HG03159 (cell line): ENCODE measurements at regions not wholly inside any gene's neighbourhood (a gene's known extent, or its start where the extent isn't known, plus 50 kb on each side); places are given as distances from the start of the nearest gene placed in this dataset.
"Not testable (repeated sequence)": the region's sequence is repeated elsewhere in the genome, so short reads cannot be mapped to it uniquely, and the experiment has no call there.

Experiments
- ATAC-seq: cut with Tn5 transposase; IDR thresholded peaks from one replicate; pipeline ENCODE4 v1.9.1; 2021; ENCODE audit warnings: mild to moderate bottlenecking, moderate library complexity; ENCODE audit not compliant: unreplicated experiment

DNA sequence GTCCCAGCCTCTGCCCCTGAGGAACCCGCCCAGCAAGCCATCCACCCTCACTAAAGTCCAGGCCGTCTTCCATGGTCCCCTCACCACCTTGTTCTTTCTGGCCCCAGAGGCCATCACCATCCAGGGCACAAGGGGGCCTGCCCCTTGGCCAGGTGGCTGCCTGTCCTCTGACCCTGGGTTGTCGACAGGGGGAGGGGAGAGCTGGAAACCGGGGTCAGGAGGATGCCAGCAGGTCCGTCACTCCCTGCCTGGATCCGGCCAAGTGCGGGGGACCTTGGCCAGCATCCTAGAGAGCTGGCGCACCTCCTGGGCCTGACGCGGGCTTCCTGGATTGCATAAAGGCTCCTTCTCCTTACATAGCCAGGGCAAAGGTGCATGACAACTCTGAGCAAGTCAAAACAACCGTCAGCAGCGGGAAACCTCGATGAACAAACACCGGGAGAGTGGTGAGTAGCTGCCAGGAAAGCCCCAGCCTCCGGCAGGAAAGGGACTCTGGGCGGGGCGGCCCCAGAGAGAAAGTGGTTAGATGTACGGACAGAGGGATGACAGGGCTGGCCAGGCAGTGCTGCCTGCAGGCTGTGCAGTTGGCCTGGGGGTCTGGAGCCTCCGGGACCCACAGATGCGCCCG is 4461.2 kb upstream of the TPTE start:
- not testable (repeated sequence) for ATAC-seq

DNA sequence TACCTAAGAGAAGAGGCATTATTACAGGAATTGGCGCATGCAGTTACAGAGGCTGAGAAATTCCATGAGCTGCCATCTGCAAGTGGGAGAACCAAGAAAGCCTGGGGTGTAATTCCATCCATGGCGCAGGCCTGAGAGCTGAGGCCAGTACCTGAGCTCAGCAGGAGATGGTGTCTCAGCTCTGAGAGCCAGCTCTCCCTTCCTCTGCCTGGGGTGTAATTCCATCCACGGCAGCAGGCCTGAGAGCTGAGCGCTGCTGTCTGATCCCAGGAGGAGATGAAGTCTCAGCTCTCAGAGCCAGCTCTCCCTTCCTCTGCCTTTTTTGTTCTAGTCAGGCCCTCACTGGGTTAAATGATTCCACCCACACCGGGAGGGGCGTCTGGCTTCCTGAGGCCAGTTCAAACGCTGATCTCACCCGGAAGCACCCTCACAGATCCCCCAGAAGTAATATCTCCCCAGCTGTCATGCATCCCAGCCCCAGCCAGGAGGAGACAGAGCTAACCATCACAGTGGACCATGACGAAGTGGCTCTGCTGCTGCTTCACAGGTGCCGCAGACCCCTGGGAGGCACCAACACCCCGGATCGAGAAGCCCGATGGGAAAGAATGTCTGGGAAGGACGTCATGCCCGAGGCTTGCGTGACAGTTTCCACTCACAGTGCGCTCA is 4454.9 kb upstream of the TPTE start:
- not testable (repeated sequence) for ATAC-seq

GRCh38 chr21:6068098-6068831 is 4453.1 kb upstream of the TPTE start:
- ATAC-seq: not testable (repeated sequence)

- ATAC-seq: not testable (repeated sequence)
Measured at GRCh38 chr21:6070213-6070612, 4451.2 kb upstream of the TPTE start.

DNA sequence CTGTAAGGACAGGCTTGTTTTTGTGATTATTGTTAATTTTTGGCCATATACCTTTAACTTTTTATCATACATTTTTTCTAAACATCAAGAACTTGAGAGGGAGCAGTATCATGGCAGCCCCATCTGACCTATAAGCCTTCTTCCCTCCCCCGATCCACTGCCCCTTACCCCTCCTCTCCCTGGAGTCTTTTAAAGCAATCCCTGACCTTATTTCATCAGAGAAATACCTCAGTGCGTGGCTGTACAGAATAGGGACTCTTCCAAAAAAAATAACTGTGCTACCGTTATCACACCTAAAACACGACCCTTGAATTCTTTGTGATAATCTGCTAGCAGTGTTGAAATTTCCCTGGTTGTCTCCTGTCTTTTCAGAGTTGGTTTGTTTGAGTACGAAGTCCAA is 4448.7 kb upstream of the TPTE start:
- not testable (repeated sequence) for ATAC-seq

DNA sequence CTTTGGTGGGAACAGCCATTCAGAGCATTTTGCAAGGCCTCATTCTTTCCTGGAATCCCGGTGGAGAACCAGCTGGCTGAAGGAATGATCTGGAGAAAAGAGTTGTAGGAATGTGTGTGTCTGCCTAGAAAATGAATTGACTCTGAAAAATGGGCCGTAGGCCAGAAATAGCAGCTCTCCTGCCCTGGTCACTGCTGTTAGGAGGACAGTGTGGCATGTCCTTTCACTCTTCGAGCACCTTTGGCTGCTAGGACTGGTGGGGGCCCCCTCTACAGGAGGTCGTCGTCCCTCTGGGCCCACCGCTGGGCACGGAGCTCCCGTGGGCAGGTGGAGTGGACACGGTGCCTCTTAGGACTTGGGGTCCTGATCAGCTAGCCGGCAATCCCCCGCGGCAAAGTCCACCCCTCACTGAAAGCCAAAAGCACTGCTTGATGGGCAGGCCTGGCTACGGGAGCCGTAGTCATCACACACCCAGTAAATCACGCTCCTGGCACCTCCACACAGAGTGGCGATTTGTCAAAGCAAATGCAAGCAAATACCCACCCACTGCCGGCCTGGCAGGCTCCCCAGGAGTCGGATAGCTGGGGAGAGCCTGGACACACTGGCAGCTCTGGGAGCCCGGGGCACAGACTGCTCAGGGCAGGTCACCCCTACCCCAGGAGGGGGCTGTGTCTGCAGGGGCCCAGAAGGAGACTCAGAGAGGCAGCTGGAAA is 4447.2 kb upstream of the TPTE start:
- ATAC-seq: not testable (repeated sequence)

DNA sequence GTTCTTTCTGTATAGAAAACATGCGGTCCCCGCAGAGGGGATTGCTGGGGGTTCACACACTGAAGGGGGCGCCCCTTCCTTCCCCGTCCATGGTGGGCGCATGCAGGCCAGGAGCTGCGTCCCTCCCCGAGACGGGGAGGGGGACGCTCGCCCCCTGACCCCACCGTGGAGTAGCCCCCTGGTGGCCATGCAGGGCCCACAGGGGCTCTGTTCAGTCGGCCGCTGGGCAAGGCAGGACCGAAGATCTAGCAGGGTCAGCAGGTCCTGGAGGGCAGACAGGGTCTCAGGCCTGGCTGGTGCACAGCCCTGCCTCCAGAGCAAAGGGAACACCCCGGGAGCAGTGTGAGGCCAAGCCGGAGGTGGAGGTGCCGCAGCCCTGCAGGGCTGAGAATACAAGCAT is 4446.4 kb upstream of the TPTE start:
- not testable (repeated sequence) for ATAC-seq

DNA sequence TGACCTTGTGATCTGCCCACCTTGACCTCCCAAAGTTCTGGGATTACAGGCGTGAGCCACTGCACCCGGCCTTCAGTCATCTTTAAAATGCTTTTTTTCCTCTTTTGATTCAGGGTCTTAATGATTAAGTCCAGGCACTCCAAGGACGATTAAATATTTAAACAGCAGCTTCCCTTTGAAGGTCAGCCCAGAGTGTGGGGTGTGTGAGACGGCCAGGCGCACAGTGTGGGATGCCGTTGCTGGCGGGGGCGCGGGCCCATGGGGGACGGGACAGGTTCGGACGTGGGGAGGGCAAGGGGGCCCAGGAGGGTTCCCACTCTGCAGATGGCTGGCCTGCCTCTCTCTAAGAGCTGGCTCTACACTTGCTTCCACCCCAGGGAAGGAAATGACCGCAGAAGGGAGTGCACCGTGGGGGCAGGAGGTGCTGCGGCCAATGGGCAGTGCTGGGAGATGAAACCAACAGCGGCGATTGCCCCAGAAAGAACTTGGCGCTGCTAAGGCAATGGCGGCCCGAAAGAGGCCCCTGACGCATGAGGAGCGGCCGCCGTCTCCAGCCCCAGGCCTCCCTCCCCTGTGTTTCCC is 4445.7 kb upstream of the TPTE start:
- ATAC-seq: not testable (repeated sequence)

- ATAC-seq: not testable (repeated sequence)
Measured at GRCh38 chr21:6077358-6077757, 4444.0 kb upstream of the TPTE start.

GRCh38 chr21:6078902-6079301 is 4442.5 kb upstream of the TPTE start:
- ATAC-seq: not testable (repeated sequence)

DNA sequence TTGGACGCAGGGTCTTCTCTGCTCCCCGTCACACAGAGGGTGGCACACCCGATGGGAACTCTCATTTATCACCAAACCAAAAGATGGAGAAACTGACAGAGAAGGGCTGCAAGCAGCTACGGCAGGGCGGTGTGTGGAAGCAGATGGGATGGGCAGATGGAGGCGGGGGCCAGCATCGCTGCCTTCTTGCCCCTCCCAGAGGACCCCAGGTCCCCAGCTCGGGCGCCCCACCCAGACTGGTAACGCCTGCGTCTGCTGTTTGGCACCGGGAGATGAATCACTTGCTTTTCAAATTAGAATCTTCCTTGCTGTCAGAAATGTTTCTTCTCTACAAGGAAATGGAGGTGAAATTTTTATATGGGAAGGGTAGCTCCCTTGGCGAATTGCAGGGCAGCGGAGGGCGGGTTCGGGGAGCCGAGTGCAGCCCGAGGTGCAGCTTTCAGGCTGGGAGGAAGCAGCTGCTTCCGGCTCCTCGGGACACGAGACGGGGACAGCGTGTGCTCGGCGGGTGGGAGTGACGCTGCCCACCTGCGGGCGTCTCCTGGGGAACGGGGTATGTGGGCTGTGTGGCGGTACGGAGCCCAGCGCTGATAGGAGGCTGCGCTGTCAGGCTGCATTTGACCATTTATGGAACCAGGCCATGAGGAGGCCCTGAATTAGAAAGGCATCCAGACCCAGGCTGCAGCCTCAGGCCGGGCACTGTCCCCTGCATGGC is 4440.3 kb upstream of the TPTE start:
- not testable (repeated sequence) for ATAC-seq

GRCh38 chr21:6082166-6082565 is 4439.2 kb upstream of the TPTE start:
- not testable (repeated sequence) for ATAC-seq

GRCh38 chr21:6083574-6084120 is 4437.7 kb upstream of the TPTE start:
- ATAC-seq: not testable (repeated sequence)

DNA sequence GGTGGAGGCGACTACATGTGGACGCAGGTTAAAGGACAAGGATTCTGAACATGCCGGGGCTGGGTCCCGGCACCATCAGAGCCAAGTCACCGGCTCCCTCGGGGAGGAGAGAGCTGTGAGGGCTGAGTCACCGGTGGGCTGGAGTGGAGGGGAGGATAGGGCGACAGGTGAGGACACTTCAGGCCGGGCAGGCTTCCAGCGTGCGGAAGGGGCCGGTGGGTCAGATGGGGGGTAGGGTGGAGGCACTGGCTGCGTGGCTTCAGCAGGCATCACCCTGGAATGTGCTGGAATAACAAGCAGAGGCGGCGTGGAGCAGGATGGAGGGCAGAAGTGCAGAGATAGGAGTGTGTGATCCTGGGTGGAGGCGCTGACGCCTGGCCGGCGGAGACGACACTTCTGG is 4435.3 kb upstream of the TPTE start:
- not testable (repeated sequence) for ATAC-seq

- not testable (repeated sequence) for ATAC-seq
Measured at GRCh38 chr21:6087579-6088178, 4433.7 kb upstream of the TPTE start.

- ATAC-seq: not testable (repeated sequence)
Measured at GRCh38 chr21:6090286-6090908, 4431.0 kb upstream of the TPTE start.

GRCh38 chr21:6091335-6092027 is 4429.9 kb upstream of the TPTE start:
- ATAC-seq: not testable (repeated sequence)

GRCh38 chr21:6092401-6092800 is 4429.0 kb upstream of the TPTE start:
- not testable (repeated sequence) for ATAC-seq
